Bronchial epithelial cell (primary cell): ENCODE measurements at regions not wholly inside any gene's neighbourhood (a gene's known extent, or its start where the extent isn't known, plus 50 kb on each side); places are given as distances from the start of the nearest gene placed in this dataset.

Source experiments
- DNase-seq: peaks from one replicate; pipeline ENCODE4 v3.0.0-alpha.2; 2010; ENCODE audit warnings: low read depth
- FAIRE-seq: peaks from 2 replicates; lab custom pipeline; 2011; peaks lifted over from hg19 to GRCh38; lab: Jason Lieb, UNC
- H3K27me3 ChIP-seq: 2 replicates; pipeline ENCODE4 v1.5.1; 2011; ENCODE audit warnings: low read length; ENCODE audit not compliant: control insufficient read depth, insufficient read depth
- H3K36me3 ChIP-seq: 2 replicates; pipeline ENCODE4 v1.5.1; 2011; ENCODE audit warnings: low read length; ENCODE audit not compliant: control insufficient read depth, insufficient read depth
- H3K4me3 ChIP-seq: 2 replicates; pipeline ENCODE4 v1.5.1; 2011; ENCODE audit warnings: mild to moderate bottlenecking, low read depth, low read length, control low read depth
- CTCF ChIP-seq: IDR thresholded peaks from 2 replicates; pipeline ENCODE4 v1.5.1; 2011; ENCODE audit warnings: mild to moderate bottlenecking, moderate library complexity, low read length, control low read depth, inconsistent platforms; ENCODE audit not compliant: insufficient read depth, severe bottlenecking

- DNase-seq (no peak), FAIRE-seq (no peak)
- no peak for TF ChIP-seq CTCF
- H3K4me3 ChIP-seq: no peak overlapping the region
- H3K36me3 ChIP-seq: no peaks in the 10 kb centered on the region
- no peaks in the 10 kb centered on the region for H3K27me3 ChIP-seq
Observed at GRCh38 chr2:228869636-228870264, 401.3 kb downstream of the PID1 start.

- H3K4me3 ChIP-seq: no peak overlapping the region
- no peaks in the 10 kb centered on the region for H3K27me3 ChIP-seq
- FAIRE-seq (no peak), DNase-seq (no peak)
- no peaks in the 10 kb centered on the region for H3K36me3 ChIP-seq
- TF ChIP-seq CTCF: no peak
Observed at GRCh38 chr2:228867406-228867805, 403.7 kb downstream of the PID1 start.

- Histone ChIP-seq H3K4me3 (no peak overlapping the region), H3K27me3 (no peaks in the 10 kb centered on the region)
Observed at GRCh38 chr2:228866781-228867180, 404.3 kb downstream of the PID1 start.

GRCh38 chr2:228866044-228866443 is 405.0 kb downstream of the PID1 start:
- Histone ChIP-seq H3K27me3 (no peaks in the 10 kb centered on the region), H3K4me3 (no peak overlapping the region), H3K36me3 (no peaks in the 10 kb centered on the region)
- FAIRE-seq (no peak), DNase-seq (no peak)
- no peak for TF ChIP-seq CTCF

More at GRCh38 chr2:228866781-228867180, 404.3 kb downstream of the PID1 start:
- TF ChIP-seq CTCF: no peak
- DNase-seq: no peak
- FAIRE-seq: no peak
- no peaks in the 10 kb centered on the region for H3K36me3 ChIP-seq

- FAIRE-seq (no peak), DNase-seq (no peak)
- Histone ChIP-seq H3K4me3 (no peak overlapping the region), H3K27me3 (no peaks in the 10 kb centered on the region), H3K36me3 (no peaks in the 10 kb centered on the region)
- TF ChIP-seq CTCF: no peak
Observed at GRCh38 chr2:228864131-228864530, 407.0 kb downstream of the PID1 start.
